HS-5 (cell line): ENCODE measurements at regions not wholly inside any gene's neighbourhood (a gene's known extent, or its start where the extent isn't known, plus 50 kb on each side); places are given as distances from the start of the nearest gene placed in this dataset.
"Not testable (repeated sequence)": the region's sequence is repeated elsewhere in the genome, so short reads cannot be mapped to it uniquely, and the experiment has no call there.

Experiments used
- DNase-seq: peaks from one replicate; pipeline ENCODE4 v3.0.0-alpha.2; 2012; ENCODE audit warnings: low read depth

- no peak for DNase-seq
These were observed 196.3 kb downstream of the PALM2AKAP2 start for GRCh38 chr9:109976303-109976702.

GRCh38 chr9:109977521-109977920 lies 197.5 kb downstream of the PALM2AKAP2 start:
- DNase-seq = no peak

- no peak for DNase-seq
These were observed 201.1 kb downstream of the PALM2AKAP2 start for GRCh38 chr9:109981091-109981490.

GRCh38 chr9:109986521-109986991 lies 206.6 kb downstream of the PALM2AKAP2 start:
- DNase-seq = peak; percentile 96

DNA sequence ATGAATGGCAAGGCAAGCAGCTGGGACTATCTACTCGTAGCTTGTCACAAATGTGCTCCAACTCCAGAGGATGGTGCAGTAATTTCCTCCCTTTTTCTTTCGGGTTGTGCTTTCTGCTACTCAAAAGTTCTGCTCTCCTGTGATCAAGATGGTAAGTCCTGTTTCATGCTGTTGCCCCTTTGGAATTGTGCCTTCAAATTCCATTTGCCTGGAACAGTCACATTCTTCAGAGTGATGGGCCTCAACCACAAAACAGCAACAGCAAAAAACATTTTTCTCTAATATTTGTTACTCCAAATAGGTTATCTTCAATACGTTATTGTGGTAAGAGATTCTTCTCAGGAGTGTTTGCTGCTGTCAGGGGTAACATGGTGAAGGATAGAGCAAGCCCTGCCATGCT lies 209.3 kb downstream of the PALM2AKAP2 start:
- DNase-seq = no peak

DNA sequence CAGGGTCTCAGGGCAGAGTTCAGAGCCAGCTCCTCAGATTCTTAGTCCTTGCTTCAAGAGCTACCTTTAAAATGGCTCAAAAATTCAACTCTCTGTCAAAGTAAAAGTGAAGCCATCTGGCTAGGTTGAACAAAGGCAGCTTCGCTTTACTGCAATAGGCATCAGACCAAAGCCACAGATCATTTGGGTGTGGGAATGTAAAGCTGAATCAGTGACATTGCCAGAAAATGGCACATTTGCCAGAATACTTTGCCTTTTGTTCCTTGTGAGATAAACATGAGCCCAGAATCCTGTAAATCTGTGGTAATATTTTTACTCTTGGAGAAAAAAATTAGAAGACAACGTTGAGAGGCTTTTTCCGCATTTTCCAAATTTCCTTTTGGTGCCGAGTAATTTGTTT lies 210.5 kb downstream of the PALM2AKAP2 start:
- DNase-seq = no peak

GRCh38 chr9:109992293-109992692 lies 212.3 kb downstream of the PALM2AKAP2 start:
- no peak for DNase-seq

GRCh38 chr9:109993250-109993978 lies 213.4 kb downstream of the PALM2AKAP2 start:
- no peak for DNase-seq

DNA sequence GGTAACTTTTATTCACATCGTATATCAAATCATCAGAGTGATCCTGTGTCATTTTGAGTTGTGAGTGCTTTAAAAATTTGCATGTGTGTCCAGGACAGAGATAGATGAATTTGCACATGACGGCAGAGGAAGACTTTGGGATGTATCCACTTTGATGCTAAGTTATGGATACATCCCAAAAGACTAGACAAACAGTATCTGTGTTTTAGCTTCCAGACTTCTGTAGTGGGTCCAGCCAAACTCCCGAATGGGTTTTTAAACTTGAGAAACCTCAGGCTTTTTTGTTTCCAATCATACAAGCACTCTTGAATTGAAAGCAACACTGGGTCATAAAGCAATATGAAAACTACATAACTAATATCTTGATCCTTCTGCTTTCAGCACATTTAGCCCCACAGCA lies 213.8 kb downstream of the C9orf152 start:
- DNase-seq = no peak

GRCh38 chr9:109996936-109997580 lies 210.9 kb downstream of the C9orf152 start:
- no peak for DNase-seq

DNA sequence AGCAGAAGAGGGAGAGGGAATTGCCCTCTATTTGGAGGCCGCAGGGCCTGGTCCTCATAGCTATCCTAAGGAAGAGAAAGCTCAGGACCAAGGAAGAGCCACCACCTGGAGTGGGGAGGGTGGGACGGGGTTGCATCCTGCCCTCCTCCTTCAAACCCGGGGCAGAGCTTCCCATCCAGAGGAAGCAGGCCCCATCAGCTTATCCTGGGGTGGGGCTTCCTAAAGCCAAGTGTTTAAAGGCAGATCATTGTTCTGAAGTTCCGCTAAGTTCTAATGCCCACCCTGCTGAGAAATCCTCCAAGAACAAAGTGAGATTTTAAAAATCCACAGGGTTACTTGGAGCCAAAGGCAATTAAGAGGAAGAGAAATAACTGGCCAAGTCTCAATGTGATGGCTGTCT lies 210.3 kb downstream of the C9orf152 start:
- DNase-seq = no peak

DNA sequence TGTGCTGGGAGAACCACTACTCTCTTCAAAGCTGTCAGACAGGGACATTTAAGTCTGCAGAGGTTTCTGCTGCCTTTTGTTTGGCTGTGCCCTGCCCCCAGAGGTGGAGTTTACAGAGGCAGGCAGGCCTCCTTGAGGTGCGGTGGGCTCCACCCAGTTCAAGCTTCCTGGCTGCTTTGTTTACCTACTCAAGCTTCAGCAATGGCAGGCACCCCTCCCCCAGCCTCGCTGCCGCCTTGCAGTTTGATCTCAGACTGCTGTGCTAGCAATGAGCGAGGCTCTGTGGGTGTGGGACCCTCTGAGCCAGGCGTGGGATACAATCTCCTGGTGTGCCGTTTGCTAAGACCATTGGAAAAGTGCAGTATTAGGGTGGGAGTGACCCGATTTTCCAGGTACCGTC lies 202.4 kb downstream of the C9orf152 start:
- not testable (repeated sequence) for DNase-seq

GRCh38 chr9:110006657-110007056 lies 201.3 kb downstream of the C9orf152 start:
- DNase-seq = no peak

- DNase-seq = no peak
These were observed 200.3 kb downstream of the C9orf152 start for GRCh38 chr9:110007477-110008270.

GRCh38 chr9:110008663-110009062 lies 199.3 kb downstream of the C9orf152 start:
- no peak for DNase-seq

DNA sequence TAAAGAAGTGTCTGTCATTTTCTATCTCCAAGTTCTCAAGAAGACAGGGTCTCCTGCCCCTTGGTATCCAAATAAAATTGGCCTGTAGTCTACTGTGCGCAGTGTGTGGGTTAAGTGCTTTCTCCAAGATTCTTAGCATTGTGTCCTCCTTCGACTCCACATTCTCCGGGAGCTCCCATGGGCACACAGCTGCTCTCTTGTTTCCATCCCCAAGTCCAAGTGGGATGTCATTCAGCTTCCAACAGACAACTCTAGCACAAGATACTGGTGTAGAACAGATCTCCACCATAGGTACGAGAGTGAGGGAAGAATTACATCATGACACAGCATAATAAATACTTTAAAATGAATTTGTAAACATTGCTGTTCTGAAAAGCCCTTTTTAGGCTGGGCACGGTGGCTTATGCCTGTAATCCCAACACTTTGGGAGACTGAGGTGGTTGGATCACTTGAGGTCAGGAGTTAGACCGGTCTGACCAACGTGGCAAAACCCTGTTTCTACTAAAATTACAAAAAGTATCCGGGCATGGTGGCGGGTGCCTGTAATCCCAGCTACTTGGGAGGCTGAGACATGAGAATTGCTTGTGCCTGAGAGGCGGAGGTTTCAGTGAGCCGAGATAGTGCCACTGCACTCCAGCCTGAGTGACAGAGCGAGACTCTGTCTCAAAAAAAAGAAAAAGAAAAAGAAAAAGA lies 196.2 kb downstream of the C9orf152 start:
- DNase-seq = no peak

DNA sequence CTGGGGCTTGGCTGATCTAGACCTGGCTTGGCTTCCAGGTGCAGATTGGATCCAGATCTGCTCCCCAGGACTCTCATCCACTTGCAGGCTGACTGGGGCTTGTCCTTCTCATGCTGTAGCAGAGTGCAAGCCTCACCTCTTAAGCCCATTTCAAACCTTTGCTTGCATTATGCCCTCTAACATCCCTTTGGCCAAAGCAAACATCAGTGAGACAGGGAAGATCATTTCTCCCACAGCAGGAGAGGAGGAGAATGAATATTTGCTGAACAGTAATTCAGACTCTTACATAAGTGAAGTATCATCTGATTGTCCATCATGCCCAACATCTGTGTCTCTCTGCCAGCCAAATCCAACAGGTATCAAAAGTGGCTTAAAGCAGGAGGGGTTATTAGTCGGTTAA lies 194.9 kb downstream of the C9orf152 start:
- DNase-seq = no peak

- DNase-seq = peak; percentile 80
These were observed 192.2 kb downstream of the C9orf152 start for GRCh38 chr9:110015759-110016158.

DNA sequence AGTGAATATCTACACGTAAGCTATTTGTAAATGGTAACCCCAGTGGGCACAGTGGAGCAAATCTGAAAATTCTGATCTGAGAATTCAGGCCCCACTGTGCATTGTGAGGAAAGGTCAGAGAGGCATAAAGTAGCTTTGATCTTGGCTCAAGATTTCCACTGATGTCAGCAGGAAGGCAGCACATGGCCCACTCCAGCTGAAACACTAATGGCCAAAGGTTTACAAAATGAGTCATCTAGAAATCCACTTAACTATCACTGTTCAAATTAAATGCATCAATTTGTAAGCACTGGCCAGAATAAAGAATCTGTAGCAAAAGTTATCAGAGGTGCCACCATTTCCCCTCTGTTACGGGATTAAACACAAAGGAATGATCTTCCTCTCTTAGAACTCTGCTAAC lies 191.6 kb downstream of the C9orf152 start:
- no peak for DNase-seq

GRCh38 chr9:110020216-110020615 lies 187.7 kb downstream of the C9orf152 start:
- not testable (repeated sequence) for DNase-seq

- DNase-seq = no peak
These were observed 186.1 kb downstream of the C9orf152 start for GRCh38 chr9:110021891-110022290.

DNA sequence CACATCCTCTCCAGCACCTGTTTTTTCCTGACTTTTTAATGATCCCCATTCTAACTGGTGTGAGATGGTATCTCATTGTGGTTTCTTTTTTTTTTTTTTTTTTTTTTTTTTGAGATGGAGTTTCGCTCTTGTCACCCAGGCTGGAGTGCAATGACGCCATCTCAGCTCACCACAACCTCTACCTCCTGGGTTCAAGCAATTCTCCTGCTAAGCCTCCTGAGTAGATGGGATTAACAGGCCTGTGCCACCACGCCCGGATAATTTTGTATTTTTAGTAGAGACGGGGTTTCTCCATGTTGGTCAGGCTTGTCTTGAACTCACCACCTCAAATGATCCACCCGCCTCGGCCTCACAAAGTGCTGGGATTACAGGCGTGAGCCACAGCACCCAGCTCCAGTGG lies 184.7 kb downstream of the C9orf152 start:
- DNase-seq = not testable (repeated sequence)
